Erythroblast (primary cell): ENCODE measurements at regions not wholly inside any gene's neighbourhood (a gene's known extent, or its start where the extent isn't known, plus 50 kb on each side); places are given as distances from the start of the nearest gene placed in this dataset.

ENCODE experiments used
- DNase-seq, 2 experiments: peaks; one replicate each; lab custom pipeline; 2025; lab: John Stamatoyannopoulos, UW
- GATA1 ChIP-seq: IDR thresholded peaks from 2 replicates; pipeline ENCODE4 v1.6.1; 2011; ENCODE audit warnings: low read depth, mild to moderate bottlenecking, control low read depth, low read length, moderate library complexity
- POLR2A ChIP-seq: IDR thresholded peaks from 2 replicates; pipeline ENCODE4 v1.6.1; 2011; ENCODE audit warnings: mild to moderate bottlenecking, low read length

DNA sequence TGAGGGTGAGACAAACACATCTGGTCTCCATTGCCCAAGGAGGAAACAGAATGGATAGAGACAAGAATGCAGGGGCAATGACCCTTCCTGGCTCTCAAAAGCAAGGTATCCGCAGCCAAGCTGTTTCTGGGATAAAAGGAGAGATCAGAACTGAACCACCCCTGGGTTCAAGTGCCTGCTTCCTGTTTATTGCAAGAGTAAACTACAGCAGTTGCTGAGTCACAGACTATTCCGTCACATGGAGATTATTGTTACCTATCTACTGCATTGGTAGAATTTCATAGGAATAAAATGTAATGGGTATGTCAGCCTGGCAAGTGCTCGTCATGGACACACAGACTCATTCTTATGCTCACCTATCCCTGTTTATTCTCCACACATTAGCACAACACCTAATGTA lies 821.6 kb downstream of the GRID1 start:
- no peak for DNase-seq
- TF ChIP-seq GATA1 (no peak), POLR2A (no peak)

DNA sequence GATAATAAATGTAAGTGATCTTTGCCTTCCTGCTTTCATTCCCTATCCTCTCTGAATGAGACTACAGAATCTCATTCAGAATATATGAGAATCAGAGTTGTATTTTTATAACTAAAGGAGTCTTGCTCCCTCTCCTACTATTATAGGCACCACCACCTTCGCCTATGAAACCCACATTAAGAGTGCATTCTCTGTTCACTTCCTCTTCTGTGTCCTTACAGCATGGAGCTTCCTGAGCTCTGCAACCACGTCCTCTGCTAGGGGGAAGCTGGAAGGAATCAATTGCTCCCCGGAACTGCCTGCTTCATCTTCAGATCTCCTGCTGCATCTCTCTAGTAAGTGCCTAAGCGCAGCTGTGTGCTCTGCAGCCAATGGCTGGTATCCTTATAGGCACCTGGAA lies 820.7 kb downstream of the GRID1 start:
- TF ChIP-seq POLR2A (no peak), GATA1 (no peak)
- no peak for DNase-seq

DNA sequence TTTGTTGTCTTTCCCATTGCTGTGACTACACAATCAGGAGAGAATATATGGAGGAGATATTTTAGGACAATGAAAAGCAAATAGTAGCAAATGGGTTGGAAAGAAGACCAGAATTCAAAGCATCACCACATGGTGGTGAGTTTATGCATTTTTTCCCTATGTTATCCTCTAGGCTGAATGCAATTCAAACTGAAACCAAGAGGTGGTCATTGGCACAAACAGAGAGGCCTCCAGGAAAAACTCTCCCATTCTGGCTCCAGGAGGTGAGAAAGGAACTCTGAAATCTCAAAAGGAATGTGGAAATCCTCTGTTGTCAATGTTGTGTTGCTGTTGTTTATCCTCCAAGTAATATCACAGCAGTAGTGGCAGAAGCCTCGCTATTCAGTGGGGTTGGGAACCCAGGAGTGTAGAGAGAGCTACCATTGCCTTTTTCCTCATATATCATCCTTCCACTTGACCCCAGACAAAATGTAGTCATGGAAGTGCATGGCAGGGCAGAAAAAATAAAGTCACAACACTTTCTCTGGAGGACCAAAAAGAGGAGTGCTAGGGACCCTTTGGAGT lies 819.1 kb downstream of the GRID1 start:
- DNase-seq: no peak

DNA sequence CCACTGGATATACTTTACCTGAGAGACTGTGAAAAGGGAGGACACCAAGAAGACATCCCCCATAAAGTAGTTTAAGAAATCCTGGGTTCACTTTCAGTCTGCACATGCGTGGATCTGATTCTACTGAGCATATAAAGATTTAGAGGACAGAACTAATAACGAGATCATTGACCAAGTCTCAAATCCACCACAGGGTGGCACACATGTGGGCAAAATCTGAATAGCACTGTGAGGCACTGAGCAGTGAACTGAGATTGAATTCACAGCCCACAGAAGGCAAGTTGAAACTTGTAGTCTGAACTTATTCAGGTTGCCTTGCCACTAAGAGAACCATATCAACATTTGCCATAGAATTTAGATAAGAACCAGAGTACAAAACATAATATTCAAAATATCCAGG lies 818.6 kb downstream of the GRID1 start:
- TF ChIP-seq POLR2A: no peak
- no peak for TF ChIP-seq GATA1
- DNase-seq: peak in 1 of 2 experiments; percentile 3

More for the DNA sequence above, 819.1 kb downstream of the GRID1 start:
- TF ChIP-seq POLR2A: no peak
- TF ChIP-seq GATA1: no peak
